GM12878 (cell line): ENCODE measurements at regions not wholly inside any gene's neighbourhood (a gene's known extent, or its start where the extent isn't known, plus 50 kb on each side); places are given as distances from the start of the nearest gene placed in this dataset.

ENCODE experiments used
- ATAC-seq: fragments of 200-7000 bp; cut with Tn5 transposase; 3 replicates; pipeline ENCODE4 v1.9.1; 2020; ENCODE audit warnings: mild to moderate bottlenecking, moderate library complexity
- BruUV-seq: library from RNA; stranded (reverse); fragments of 400-500 nt; replicated peaks from 2 replicates; lab custom pipeline; 2021; lab: Mats Ljungman, UMichigan
- CTCF ChIA-PET: fragments of 300-600 bp; sonication (Branson Sonifier 250); formaldehyde crosslinking; extraction: SDS; loops from one replicate; lab custom pipeline; 2021; ENCODE audit warnings: inconsistent platforms; lab: Yijun Ruan, JAX
- POLR2A ChIA-PET: fragments of 350-600 bp; formaldehyde crosslinking; extraction: SDS; loops from one replicate; lab custom pipeline; 2021; ENCODE audit warnings: inconsistent platforms; lab: Charles Lee
- RAD21 ChIA-PET: fragments of 300-600 bp; sonication (Branson Sonifier 250); formaldehyde crosslinking; loops from one replicate; lab custom pipeline; 2023; ENCODE audit warnings: antibody characterized with exemption; ENCODE audit not compliant: unreplicated experiment; lab: Charles Lee
- SMC1A ChIA-PET: fragments of 300-600 bp; sonication (Branson Sonifier 250); formaldehyde crosslinking; loops from one replicate; lab custom pipeline; 2023; ENCODE audit not compliant: unreplicated experiment, uncharacterized antibody; lab: Charles Lee
- DNase-seq: peaks from one replicate; pipeline ENCODE4 v3.0.0-alpha.2; 2011; ENCODE audit warnings: low read depth, low spot score
- FAIRE-seq: peaks from 3 replicates; lab custom pipeline; 2011; peaks lifted over from hg19 to GRCh38; lab: Jason Lieb, UNC
- H2AFZ ChIP-seq: 2 replicates; pipeline ENCODE4 v1.6.0; 2011; ENCODE audit warnings: low read depth, low read length, control low read depth; ENCODE audit not compliant: control insufficient read depth
- H3K27ac ChIP-seq: 2 replicates; pipeline ENCODE4 v1.5.1; 2011; ENCODE audit warnings: control low read depth; ENCODE audit not compliant: control insufficient read depth, insufficient read depth
- H3K27me3 ChIP-seq, 2 experiments: replicated peaks in 1 of 2; 2 replicates each; pipeline versions ENCODE4 v1.6.0 to v1.6.1; 2011; ENCODE audit warnings: low read length in 1 of 2; ENCODE audit not compliant: control insufficient read depth in 2 of 2, insufficient read depth in 2 of 2
- H3K36me3 ChIP-seq, 2 experiments: 2 replicates each; pipeline ENCODE4 v1.5.1; 2011; ENCODE audit warnings: low read length in 1 of 2; ENCODE audit not compliant: control insufficient read depth in 2 of 2, insufficient read depth in 2 of 2
- H3K4me1 ChIP-seq: 2 replicates; pipeline ENCODE4 v1.6.1; 2011; ENCODE audit warnings: mild to moderate bottlenecking, low read length, moderate library complexity, mixed read lengths; ENCODE audit not compliant: control insufficient read depth, insufficient read depth
- H3K4me2 ChIP-seq: 2 replicates; pipeline ENCODE4 v1.6.0; 2011; ENCODE audit warnings: control low read depth; ENCODE audit not compliant: control insufficient read depth, insufficient read depth
- H3K4me3 ChIP-seq: fragments of 200-600 bp; sonication (generic); 2 replicates; pipeline ENCODE4 v1.5.1; 2016
- H3K79me2 ChIP-seq: 2 replicates; pipeline ENCODE4 v1.6.0; 2011; ENCODE audit warnings: low read length; ENCODE audit not compliant: control insufficient read depth, insufficient read depth
- H3K9ac ChIP-seq: 2 replicates; pipeline ENCODE4 v1.8.0; 2011; ENCODE audit warnings: low read length, control low read depth, mixed read lengths; ENCODE audit not compliant: control insufficient read depth, insufficient read depth
- H3K9me3 ChIP-seq: replicated peaks from 3 replicates; pipeline ENCODE4 v1.5.1; 2011; ENCODE audit warnings: mild to moderate bottlenecking, low read length; ENCODE audit not compliant: control insufficient read depth, insufficient read depth
- H4K20me1 ChIP-seq: 2 replicates; pipeline ENCODE4 v1.6.0; 2011; ENCODE audit not compliant: control insufficient read depth, insufficient read depth
- PKNOX1 ChIP-seq: fragments of 450-650 bp; IDR thresholded peaks from 2 replicates; pipeline ENCODE4 v1.6.1; 2016; ENCODE audit warnings: mild to moderate bottlenecking
- SRF ChIP-seq, 2 experiments: IDR thresholded peaks; 2 replicates each; pipeline ENCODE4 v1.6.1; 2011; ENCODE audit warnings: low read depth in 2 of 2, low read length in 2 of 2, mild to moderate bottlenecking in 1 of 2, moderate library complexity in 1 of 2
- ZNF207 ChIP-seq: fragments of 450-650 bp; IDR thresholded peaks from 2 replicates; pipeline ENCODE4 v1.6.1; 2014; ENCODE audit warnings: antibody characterized with exemption, mild to moderate bottlenecking, borderline replicate concordance
- WGBS: methylation state at CpG from one replicate; pipeline ENCODE4 v1.1.6; 2016; ENCODE audit warnings: low lambda C conversion rate; ENCODE audit not compliant: insufficient replicate concordance, insufficient coverage; ENCODE audit errors: missing lambda C conversion rate; 5-methylcytosine and 5-hydroxymethylcytosine counted together
- in situ Hi-C: fragments of 300-500 bp; cut with MboI; formaldehyde crosslinking; loops from 9 replicates; pipeline ENCODE4 v1.14.3; 2018; ENCODE audit warnings: mixed read lengths
- intact Hi-C: fragments of 100-400 bp; cut with micrococcal nuclease; formaldehyde crosslinking; loops from one replicate; pipeline ENCODE4 v1.14.2; 2022; ENCODE audit not compliant: unreplicated experiment
- TF ChIP-seq, protein P1 (sequence below): fragments of 450-650 bp; IDR thresholded peaks from 2 replicates; pipeline ENCODE4 v1.6.1; 2017; ENCODE audit warnings: low read depth, mild to moderate bottlenecking, moderate library complexity

GRCh38 chr7:124399941-124400340 lies 365.7 kb downstream of the GPR37 start:
- RAD21 ChIA-PET = no interaction called here
- in situ Hi-C loops (no loop called here), intact Hi-C loops (no loop called here)
- Histone ChIP-seq H3K27me3 (no peaks in the 10 kb centered on the region), H2AFZ (no peak overlapping the region), H3K27ac (no peak overlapping the region), H3K79me2 (no peaks in the 10 kb centered on the region), H3K4me1 (no peaks in the 10 kb centered on the region), H3K4me2 (no peak overlapping the region), H3K4me3 (no peak overlapping the region), H3K9me3 (no peaks in the 10 kb centered on the region), H4K20me1 (no peaks in the 10 kb centered on the region), H3K36me3 (no peaks in the 10 kb centered on the region), H3K9ac (no peak overlapping the region)
- CTCF ChIA-PET = no interaction called here
- no peak for FAIRE-seq
- peak; percentile 89 for ATAC-seq
- no TSS peak for BruUV-seq
- 0% methylated on average over 1 of the region's 1 CpG for WGBS
- no peak for DNase-seq
- SMC1A ChIA-PET = no interaction called here
- POLR2A ChIA-PET = no interaction called here
- TF ChIP-seq, protein P1, sequence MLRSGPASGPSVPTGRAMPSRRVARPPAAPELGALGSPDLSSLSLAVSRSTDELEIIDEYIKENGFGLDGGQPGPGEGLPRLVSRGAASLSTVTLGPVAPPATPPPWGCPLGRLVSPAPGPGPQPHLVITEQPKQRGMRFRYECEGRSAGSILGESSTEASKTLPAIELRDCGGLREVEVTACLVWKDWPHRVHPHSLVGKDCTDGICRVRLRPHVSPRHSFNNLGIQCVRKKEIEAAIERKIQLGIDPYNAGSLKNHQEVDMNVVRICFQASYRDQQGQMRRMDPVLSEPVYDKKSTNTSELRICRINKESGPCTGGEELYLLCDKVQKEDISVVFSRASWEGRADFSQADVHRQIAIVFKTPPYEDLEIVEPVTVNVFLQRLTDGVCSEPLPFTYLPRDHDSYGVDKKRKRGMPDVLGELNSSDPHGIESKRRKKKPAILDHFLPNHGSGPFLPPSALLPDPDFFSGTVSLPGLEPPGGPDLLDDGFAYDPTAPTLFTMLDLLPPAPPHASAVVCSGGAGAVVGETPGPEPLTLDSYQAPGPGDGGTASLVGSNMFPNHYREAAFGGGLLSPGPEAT = 0 out of 2 replicates have a peak, but pooled peaks have one; percentile 26
- no peak for TF ChIP-seq ZNF207
- TF ChIP-seq SRF (IDR thresholded peaks at IDR 0.05; ENCODE audit: low read depth in 2 of 2, low read length in 2 of 2) = peak in 1 of 2 experiments; percentile 62; a peak in 1 of 4 replicates
- peak; percentile 77 for TF ChIP-seq PKNOX1
